Astrocyte (in vitro differentiated cells and primary cell): ENCODE measurements at regions not wholly inside any gene's neighbourhood (a gene's known extent, or its start where the extent isn't known, plus 50 kb on each side); places are given as distances from the start of the nearest gene placed in this dataset.

ENCODE experiments used
- DNase-seq: peaks from one replicate; pipeline ENCODE4 v3.0.0-alpha.2; 2010; ENCODE audit warnings: low read depth
- FAIRE-seq: peaks from 2 replicates; lab custom pipeline; 2011; peaks lifted over from hg19 to GRCh38; lab: Jason Lieb, UNC
- H2AFZ ChIP-seq: 2 replicates; pipeline ENCODE4 v1.6.0; 2012; ENCODE audit warnings: low read depth, low read length, inconsistent platforms
- H3K27ac ChIP-seq: 2 replicates; pipeline ENCODE4 v1.5.1; 2011; ENCODE audit warnings: low read depth, low read length, inconsistent platforms
- H3K27me3 ChIP-seq: 2 replicates; pipeline ENCODE4 v1.6.0; 2011; ENCODE audit warnings: low read length, inconsistent platforms; ENCODE audit not compliant: insufficient read depth
- H3K36me3 ChIP-seq: 2 replicates; pipeline ENCODE4 v1.5.1; 2011; ENCODE audit warnings: low read length, inconsistent platforms; ENCODE audit not compliant: insufficient read depth
- H3K4me1 ChIP-seq: 2 replicates; pipeline ENCODE4 v1.5.1; 2011; ENCODE audit warnings: low read length, inconsistent platforms; ENCODE audit not compliant: insufficient read depth
- H3K4me2 ChIP-seq: 2 replicates; pipeline ENCODE4 v1.6.0; 2012; ENCODE audit warnings: low read length, inconsistent platforms
- H3K4me3 ChIP-seq: 2 replicates; pipeline ENCODE4 v1.5.1; 2011; ENCODE audit warnings: low read depth, mild to moderate bottlenecking, low read length, inconsistent platforms; ENCODE audit not compliant: insufficient read depth
- H3K79me2 ChIP-seq: 2 replicates; pipeline ENCODE4 v1.6.0; 2012; ENCODE audit warnings: mild to moderate bottlenecking, low read length, inconsistent platforms; ENCODE audit not compliant: insufficient read depth
- H3K9ac ChIP-seq: 2 replicates; pipeline ENCODE4 v1.6.0; 2012; ENCODE audit warnings: mild to moderate bottlenecking, low read length, inconsistent platforms
- H3K9me3 ChIP-seq: 2 replicates; pipeline ENCODE4 v1.5.1; 2012; ENCODE audit warnings: low read depth, mild to moderate bottlenecking, low read length, inconsistent platforms; ENCODE audit not compliant: insufficient read depth
- H4K20me1 ChIP-seq: 2 replicates; pipeline ENCODE4 v1.6.0; 2012; ENCODE audit warnings: low read length, inconsistent platforms; ENCODE audit not compliant: insufficient read depth
- H3K27ac Mint-ChIP-seq: one replicate; pipeline ENCODE4 v1.8.0; 2021; ENCODE audit warnings: mild to moderate bottlenecking, mixed read lengths; ENCODE audit not compliant: unreplicated experiment
- H3K27me3 Mint-ChIP-seq: one replicate; pipeline ENCODE4 v1.8.0; 2021; ENCODE audit warnings: low read depth, mixed read lengths; ENCODE audit not compliant: unreplicated experiment
- H3K36me3 Mint-ChIP-seq: one replicate; pipeline ENCODE4 v1.8.0; 2021; ENCODE audit warnings: low read depth, mixed read lengths; ENCODE audit not compliant: unreplicated experiment
- H3K4me1 Mint-ChIP-seq: one replicate; pipeline ENCODE4 v1.8.0; 2021; ENCODE audit warnings: low read depth, mixed read lengths; ENCODE audit not compliant: unreplicated experiment
- H3K4me3 Mint-ChIP-seq: one replicate; pipeline ENCODE4 v1.8.0; 2021; ENCODE audit warnings: mild to moderate bottlenecking, moderate library complexity, mixed read lengths; ENCODE audit not compliant: unreplicated experiment
- H3K9me3 Mint-ChIP-seq: one replicate; pipeline ENCODE4 v1.8.0; 2021; ENCODE audit warnings: mild to moderate bottlenecking, mixed read lengths; ENCODE audit not compliant: unreplicated experiment
- EZH2 ChIP-seq: IDR thresholded peaks from 2 replicates; pipeline ENCODE4 v1.6.1; 2012; ENCODE audit warnings: mild to moderate bottlenecking, low read length, inconsistent platforms; ENCODE audit not compliant: insufficient read depth
- TF ChIP-seq, protein P1 (sequence below): IDR thresholded peaks from 2 replicates; pipeline ENCODE4 v1.5.1; 2011; ENCODE audit warnings: low read depth, mild to moderate bottlenecking, inconsistent platforms, low read length, moderate library complexity; ENCODE audit not compliant: insufficient read depth

DNA sequence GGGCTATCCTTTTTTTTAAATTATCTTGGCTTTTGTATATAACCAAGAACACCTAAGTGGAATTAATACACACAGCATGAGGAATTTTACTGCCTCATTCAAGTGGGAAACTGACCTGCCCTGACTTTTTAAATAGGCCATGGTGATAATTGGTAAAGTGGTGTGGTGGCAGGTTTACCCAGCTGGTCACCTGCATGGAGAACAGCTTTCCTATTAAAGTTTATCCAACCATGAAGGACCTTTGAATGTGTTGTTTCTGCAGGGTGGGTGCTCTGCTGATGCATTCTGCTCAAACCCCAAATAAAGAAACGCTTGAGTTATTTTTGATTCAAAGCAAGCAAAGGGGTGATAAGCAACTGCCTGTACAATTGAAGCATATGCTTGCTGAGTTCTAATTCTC, 261.0 kb upstream of the GRIN3A start:
- Histone ChIP-seq H4K20me1 (no peaks in the 10 kb centered on the region), H3K9me3 (no peaks in the 10 kb centered on the region), H3K27me3 (no peaks in the 10 kb centered on the region), H3K36me3 (no peaks in the 10 kb centered on the region), H3K27ac (no peak overlapping the region), H3K4me2 (no peak overlapping the region), H2AFZ (peak overlapping the region; percentile 12), H3K4me3 (no peak overlapping the region), H3K4me1 (peaks cover 7% of the 10 kb centered on the region), H3K9ac (no peak overlapping the region), H3K79me2 (no peaks in the 10 kb centered on the region)
- no peak overlapping the region for H3K4me3 Mint-ChIP-seq
- FAIRE-seq (no peak), DNase-seq (no peak)
- TF ChIP-seq, protein P1, sequence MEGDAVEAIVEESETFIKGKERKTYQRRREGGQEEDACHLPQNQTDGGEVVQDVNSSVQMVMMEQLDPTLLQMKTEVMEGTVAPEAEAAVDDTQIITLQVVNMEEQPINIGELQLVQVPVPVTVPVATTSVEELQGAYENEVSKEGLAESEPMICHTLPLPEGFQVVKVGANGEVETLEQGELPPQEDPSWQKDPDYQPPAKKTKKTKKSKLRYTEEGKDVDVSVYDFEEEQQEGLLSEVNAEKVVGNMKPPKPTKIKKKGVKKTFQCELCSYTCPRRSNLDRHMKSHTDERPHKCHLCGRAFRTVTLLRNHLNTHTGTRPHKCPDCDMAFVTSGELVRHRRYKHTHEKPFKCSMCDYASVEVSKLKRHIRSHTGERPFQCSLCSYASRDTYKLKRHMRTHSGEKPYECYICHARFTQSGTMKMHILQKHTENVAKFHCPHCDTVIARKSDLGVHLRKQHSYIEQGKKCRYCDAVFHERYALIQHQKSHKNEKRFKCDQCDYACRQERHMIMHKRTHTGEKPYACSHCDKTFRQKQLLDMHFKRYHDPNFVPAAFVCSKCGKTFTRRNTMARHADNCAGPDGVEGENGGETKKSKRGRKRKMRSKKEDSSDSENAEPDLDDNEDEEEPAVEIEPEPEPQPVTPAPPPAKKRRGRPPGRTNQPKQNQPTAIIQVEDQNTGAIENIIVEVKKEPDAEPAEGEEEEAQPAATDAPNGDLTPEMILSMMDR = no peak
- TF ChIP-seq EZH2 = no peak
- H3K4me1 Mint-ChIP-seq = no peaks in the 10 kb centered on the region
- H3K36me3 Mint-ChIP-seq = no peaks in the 10 kb centered on the region
- H3K27ac Mint-ChIP-seq = no peak overlapping the region
- H3K27me3 Mint-ChIP-seq = no peaks in the 10 kb centered on the region
- peaks cover 4% of the 10 kb centered on the region for H3K9me3 Mint-ChIP-seq

DNA sequence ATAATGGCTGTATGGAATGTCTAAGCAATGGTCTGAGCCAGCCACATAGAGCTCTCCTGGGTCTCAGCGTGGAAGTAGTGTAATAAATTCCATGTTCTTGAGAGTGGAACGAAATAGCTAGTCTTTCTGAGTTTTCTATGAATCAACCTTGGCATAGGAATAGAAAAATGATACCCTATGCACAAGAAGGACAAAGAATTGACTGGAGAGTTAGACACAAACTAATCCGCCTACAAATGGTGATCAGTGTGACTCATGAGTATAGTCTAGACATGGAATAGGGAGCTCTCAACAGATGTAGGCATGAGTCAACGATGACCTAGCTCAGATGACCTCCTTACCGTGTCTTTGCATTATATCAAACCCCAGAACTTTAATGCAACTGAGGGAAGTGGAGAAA, 256.8 kb upstream of the GRIN3A start:
- FAIRE-seq = no peak
- H3K27me3 Mint-ChIP-seq = no peaks in the 10 kb centered on the region
- H3K27ac Mint-ChIP-seq = no peak overlapping the region

DNA sequence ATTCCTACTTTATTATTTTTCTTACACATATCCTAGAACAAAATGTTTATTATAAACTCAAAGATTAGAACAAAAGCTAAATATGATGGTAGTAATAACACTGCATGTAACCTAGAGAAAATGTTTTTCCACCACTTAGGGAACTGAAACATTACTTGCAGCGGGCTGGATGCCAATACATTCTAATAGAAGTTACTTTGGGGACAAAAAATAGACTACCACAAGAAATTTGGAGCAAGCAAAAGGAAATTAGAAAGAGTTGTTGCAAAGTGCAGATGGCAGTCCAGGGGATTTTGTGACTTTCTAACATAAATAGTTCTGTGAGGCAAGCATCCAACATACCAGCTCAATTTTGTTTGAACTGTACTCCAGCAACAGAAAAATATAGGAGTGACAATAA, 255.3 kb upstream of the GRIN3A start:
- H3K36me3 ChIP-seq = no peaks in the 10 kb centered on the region
- no peak overlapping the region for H3K9ac ChIP-seq
- Mint-ChIP-seq H3K4me1 (no peaks in the 10 kb centered on the region), H3K27me3 (no peaks in the 10 kb centered on the region), H3K27ac (no peak overlapping the region), H3K4me3 (no peak overlapping the region), H3K36me3 (no peaks in the 10 kb centered on the region), H3K9me3 (peaks cover 2% of the 10 kb centered on the region)
- no peaks in the 10 kb centered on the region for H4K20me1 ChIP-seq
- no peak for TF ChIP-seq EZH2
- H3K79me2 ChIP-seq = no peaks in the 10 kb centered on the region
- H3K27ac ChIP-seq = no peak overlapping the region
- no peaks in the 10 kb centered on the region for H3K9me3 ChIP-seq
- FAIRE-seq = no peak
- no peaks in the 10 kb centered on the region for H3K27me3 ChIP-seq
- DNase-seq = no peak
- peaks cover 8% of the 10 kb centered on the region for H3K4me1 ChIP-seq
- no peak overlapping the region for H3K4me2 ChIP-seq
- no peak overlapping the region for H2AFZ ChIP-seq
- no peak overlapping the region for H3K4me3 ChIP-seq

More for the DNA sequence above, 256.8 kb upstream of the GRIN3A start:
- Histone ChIP-seq H3K27ac (peak overlapping the region; percentile 94), H2AFZ (peak overlapping the region; percentile 19), H4K20me1 (no peaks in the 10 kb centered on the region), H3K4me2 (peak overlapping the region; percentile 42), H3K36me3 (no peaks in the 10 kb centered on the region), H3K79me2 (no peaks in the 10 kb centered on the region), H3K27me3 (no peaks in the 10 kb centered on the region), H3K9ac (peak overlapping the region; percentile 64), H3K4me1 (peaks cover 8% of the 10 kb centered on the region), H3K9me3 (no peaks in the 10 kb centered on the region), H3K4me3 (no peak overlapping the region)
- no peaks in the 10 kb centered on the region for H3K4me1 Mint-ChIP-seq
- peaks cover 2% of the 10 kb centered on the region for H3K9me3 Mint-ChIP-seq
- no peak overlapping the region for H3K4me3 Mint-ChIP-seq
- TF ChIP-seq, protein P1 = no peak
- TF ChIP-seq EZH2 = no peak
- no peaks in the 10 kb centered on the region for H3K36me3 Mint-ChIP-seq
- peak; percentile 94 for DNase-seq
